Ovary (tissue), 3 donors: ENCODE measurements at regions not wholly inside any gene's neighbourhood (a gene's known extent, or its start where the extent isn't known, plus 50 kb on each side); places are given as distances from the start of the nearest gene placed in this dataset.

Experiments used
- CTCF ChIP-seq, 3 donors: fragments of 450-650 bp in 2 of 3; fragments of 200-600 bp in 1 of 3; IDR thresholded peaks; one replicate each; pipeline versions ENCODE4 v1.5.1 to v1.8.0; 2016 to 2022; ENCODE audit warnings: antibody characterized with exemption in 3 of 3, mild to moderate bottlenecking in 1 of 3
- EP300 ChIP-seq: sonication (generic); formaldehyde crosslinking; IDR thresholded peaks from one replicate; pipeline ENCODE4 v1.6.1; 2017; ENCODE audit warnings: antibody characterized with exemption
- POLR2A ChIP-seq: fragments of 450-650 bp; IDR thresholded peaks from one replicate; pipeline ENCODE4 v1.6.1; 2017; ENCODE audit warnings: antibody characterized with exemption, mild to moderate bottlenecking, moderate library complexity
- donor health status: DM: no; HTN: no; CAD: no.

- TF ChIP-seq CTCF (IDR thresholded peaks at IDR 0.05) (no peak), POLR2A (no peak), EP300 (no peak)
Measured at GRCh38 chr11:13782390-13783075, 114.1 kb downstream of the FAR1 start.
